A549 (cell line): ENCODE measurements at regions not wholly inside any gene's neighbourhood (a gene's known extent, or its start where the extent isn't known, plus 50 kb on each side); places are given as distances from the start of the nearest gene placed in this dataset.

Experiments used
- ATAC-seq, 2 experiments: fragments of 200-7000 bp in 1 of 2; fragments of >200 bp in 1 of 2; cut with Nextera tagmentation in 1 of 2; cut with Tn5 transposase in 1 of 2; 3 replicates each; pipeline versions ENCODE4 v1.8.0 to v1.9.1; 2018 to 2020; ENCODE audit warnings: mild to moderate bottlenecking in 1 of 2, moderate library complexity in 1 of 2
- CTCF ChIA-PET: fragments of 300-600 bp; sonication (Branson Sonifier 250); formaldehyde crosslinking; extraction: SDS; loops from one replicate; lab custom pipeline; 2021; ENCODE audit warnings: antibody characterized with exemption, inconsistent platforms; lab: Yijun Ruan, JAX
- POLR2A ChIA-PET: fragments of 350-600 bp; formaldehyde crosslinking; extraction: SDS; loops from one replicate; lab custom pipeline; 2021; ENCODE audit warnings: antibody characterized with exemption, inconsistent platforms; lab: Yijun Ruan, JAX
- DNase-seq, 2 experiments: peaks; one replicate each; pipeline versions ENCODE4 v3.0.0 to v3.0.0-alpha.2; 2011 to 2016; ENCODE audit warnings: low read depth in 1 of 2, low spot score in 1 of 2
- FAIRE-seq: peaks from 2 replicates; lab custom pipeline; 2011; peaks lifted over from hg19 to GRCh38; lab: Jason Lieb, UNC
- H3K27ac ChIP-seq, 2 experiments: fragments of >200 bp; sonication (Bioruptor Twin); formaldehyde crosslinking; 3 replicates each; pipeline ENCODE4 v1.5.1; 2016 to 2017
- H3K4me1 ChIP-seq: fragments of >200 bp; sonication (Bioruptor Twin); formaldehyde crosslinking; 3 replicates; pipeline ENCODE4 v1.6.1; 2016
- H3K4me2 ChIP-seq: fragments of >200 bp; sonication (Bioruptor Twin); formaldehyde crosslinking; 3 replicates; pipeline ENCODE4 v1.6.1; 2016
- H3K4me3 ChIP-seq: fragments of >200 bp; sonication (Bioruptor Twin); formaldehyde crosslinking; 3 replicates; pipeline ENCODE4 v1.5.1; 2016
- H3K9me3 ChIP-seq: fragments of >200 bp; sonication (Bioruptor Twin); formaldehyde crosslinking; 3 replicates; pipeline ENCODE4 v1.6.1; 2016
- BHLHE40 ChIP-seq: IDR thresholded peaks from 2 replicates; pipeline ENCODE4 v1.6.1; 2012; ENCODE audit warnings: low read depth, low read length, inconsistent platforms
- CEBPB ChIP-seq, 2 experiments: fragments of >200 bp in 1 of 2; sonication (Bioruptor Twin) in 1 of 2; formaldehyde crosslinking in 1 of 2; IDR thresholded peaks; 2 replicates each; pipeline ENCODE4 v1.6.1; 2012 to 2016
- E2F6 ChIP-seq: IDR thresholded peaks from 2 replicates; pipeline ENCODE4 v1.6.1; 2012; ENCODE audit warnings: low read depth, borderline replicate concordance
- EHF ChIP-seq: fragments of 250-450 bp; sonication (Bioruptor Pico); IDR thresholded peaks from 2 replicates; pipeline ENCODE4 v1.5.0; 2020; ENCODE audit warnings: mild to moderate bottlenecking
- EP300 ChIP-seq, 2 experiments: fragments of >200 bp; sonication (Bioruptor Twin); formaldehyde crosslinking; IDR thresholded peaks; 2 replicates in 1 of 2; 3 replicates in 1 of 2; pipeline ENCODE4 v1.6.1; 2016 to 2017
- FOSB ChIP-seq: fragments of 250-450 bp; sonication (Bioruptor Pico); IDR thresholded peaks from 2 replicates; pipeline ENCODE4 v1.5.0; 2020; ENCODE audit warnings: mild to moderate bottlenecking, moderate library complexity
- FOXS1 ChIP-seq: fragments of 250-450 bp; sonication (Bioruptor Pico); IDR thresholded peaks from 2 replicates; pipeline ENCODE4 v1.5.0; 2020; ENCODE audit warnings: mild to moderate bottlenecking, moderate library complexity
- HOXB13 ChIP-seq: fragments of 250-450 bp; sonication (Bioruptor Pico); IDR thresholded peaks from 2 replicates; pipeline ENCODE4 v1.5.0; 2020; ENCODE audit warnings: low read depth, mild to moderate bottlenecking, moderate library complexity
- JUN ChIP-seq, 2 experiments: fragments of >200 bp; sonication (Bioruptor Twin); formaldehyde crosslinking; IDR thresholded peaks; 2 replicates in 1 of 2; 3 replicates in 1 of 2; pipeline ENCODE4 v1.6.1; 2016 to 2017
- MAX ChIP-seq: IDR thresholded peaks from 2 replicates; pipeline ENCODE4 v1.6.1; 2012
- MYC ChIP-seq: IDR thresholded peaks from 2 replicates; pipeline ENCODE4 v1.6.1; 2012; ENCODE audit warnings: mild to moderate bottlenecking, inconsistent platforms, low read length, improper control_type of control experiment, borderline replicate concordance
- NPAS2 ChIP-seq: fragments of 250-450 bp; sonication (Bioruptor Pico); IDR thresholded peaks from 2 replicates; pipeline ENCODE4 v1.8.0; 2022; ENCODE audit warnings: mild to moderate bottlenecking, moderate library complexity, borderline replicate concordance
- NR3C1 ChIP-seq: fragments of >200 bp; sonication (Bioruptor Twin); formaldehyde crosslinking; IDR thresholded peaks from 3 replicates; pipeline ENCODE4 v1.6.1; 2017
- PHF8 ChIP-seq: fragments of 200-600 bp; sonication (generic); IDR thresholded peaks from 2 replicates; pipeline ENCODE4 v1.6.1; 2016; ENCODE audit warnings: low read depth, mild to moderate bottlenecking, antibody characterized with exemption, moderate library complexity, borderline replicate concordance
- POLR2A ChIP-seq: IDR thresholded peaks from 2 replicates; pipeline ENCODE4 v1.6.1; 2012; ENCODE audit warnings: mild to moderate bottlenecking, low read length
- POLR2AphosphoS2 ChIP-seq: conservative IDR thresholded peaks from 2 replicates; pipeline ENCODE4 v1.6.1; 2012; ENCODE audit warnings: low read length, improper control_type of control experiment, inconsistent platforms
- RCOR1 ChIP-seq: fragments of 150-350 bp; IDR thresholded peaks from 2 replicates; pipeline ENCODE4 v1.6.1; 2014; ENCODE audit warnings: antibody characterized with exemption, low read length, low read depth
- TP53 ChIP-seq: fragments of 250-450 bp; sonication (Bioruptor Pico); IDR thresholded peaks from 2 replicates; pipeline ENCODE4 v1.5.0; 2021; ENCODE audit warnings: mild to moderate bottlenecking, moderate library complexity
- ZFP36 ChIP-seq: fragments of 450-650 bp; IDR thresholded peaks from 2 replicates; pipeline ENCODE4 v1.6.1; 2014; ENCODE audit warnings: borderline replicate concordance; ENCODE audit not compliant: partially characterized antibody
- ZNF302 ChIP-seq: fragments of 250-450 bp; sonication (Bioruptor Pico); IDR thresholded peaks from 2 replicates; pipeline ENCODE4 v1.9.0; 2021; ENCODE audit warnings: inconsistent platforms, mild to moderate bottlenecking, moderate library complexity
- ZSCAN20 ChIP-seq: fragments of 250-450 bp; sonication (Bioruptor Pico); IDR thresholded peaks from 2 replicates; pipeline ENCODE4 v1.8.0; 2022; ENCODE audit warnings: mild to moderate bottlenecking, moderate library complexity
- WGBS: methylation state at CpG from one replicate; pipeline ENCODE4 v1.1.6; 2017; ENCODE audit errors: missing lambda C conversion rate; 5-methylcytosine and 5-hydroxymethylcytosine counted together
- TF ChIP-seq, protein P1 (sequence below): fragments of >200 bp; sonication (Bioruptor Twin); formaldehyde crosslinking; IDR thresholded peaks from 3 replicates; pipeline ENCODE4 v1.5.1; 2016
- TF ChIP-seq, protein P2 (sequence below): fragments of >200 bp; sonication (Bioruptor Twin); formaldehyde crosslinking; IDR thresholded peaks from 3 replicates; pipeline ENCODE4 v1.6.1; 2016

GRCh38 chr2:111642586-111643327, 241.2 kb downstream of the ANAPC1 start:
- no peak for ATAC-seq
- no peak for DNase-seq
- ChIA-PET POLR2A (no interaction called here), CTCF (interaction anchor here (1.8 kb wide), 1 partner anchor 10 kb away, joined by 4 read pairs; no protein-coding TSS in a partner anchor)
- Histone ChIP-seq H3K4me2 (no peak overlapping the region), H3K4me3 (no peak overlapping the region), H3K4me1 (no peaks in the 10 kb centered on the region), H3K9me3 (peaks cover 16% of the 10 kb centered on the region; the same call in 1 of the 3 replicates), H3K27ac (no peak overlapping the region)
- 89% methylated on average over 2 of the region's 2 CpGs for WGBS
- no peak for FAIRE-seq
- TF ChIP-seq MYC: no peak
- TF ChIP-seq PHF8: no peak
- TF ChIP-seq NR3C1: no peak
- no peak for TF ChIP-seq HOXB13 (CRISPR knock-in tag)
- TF ChIP-seq POLR2A: no peak
- TF ChIP-seq, protein P1, sequence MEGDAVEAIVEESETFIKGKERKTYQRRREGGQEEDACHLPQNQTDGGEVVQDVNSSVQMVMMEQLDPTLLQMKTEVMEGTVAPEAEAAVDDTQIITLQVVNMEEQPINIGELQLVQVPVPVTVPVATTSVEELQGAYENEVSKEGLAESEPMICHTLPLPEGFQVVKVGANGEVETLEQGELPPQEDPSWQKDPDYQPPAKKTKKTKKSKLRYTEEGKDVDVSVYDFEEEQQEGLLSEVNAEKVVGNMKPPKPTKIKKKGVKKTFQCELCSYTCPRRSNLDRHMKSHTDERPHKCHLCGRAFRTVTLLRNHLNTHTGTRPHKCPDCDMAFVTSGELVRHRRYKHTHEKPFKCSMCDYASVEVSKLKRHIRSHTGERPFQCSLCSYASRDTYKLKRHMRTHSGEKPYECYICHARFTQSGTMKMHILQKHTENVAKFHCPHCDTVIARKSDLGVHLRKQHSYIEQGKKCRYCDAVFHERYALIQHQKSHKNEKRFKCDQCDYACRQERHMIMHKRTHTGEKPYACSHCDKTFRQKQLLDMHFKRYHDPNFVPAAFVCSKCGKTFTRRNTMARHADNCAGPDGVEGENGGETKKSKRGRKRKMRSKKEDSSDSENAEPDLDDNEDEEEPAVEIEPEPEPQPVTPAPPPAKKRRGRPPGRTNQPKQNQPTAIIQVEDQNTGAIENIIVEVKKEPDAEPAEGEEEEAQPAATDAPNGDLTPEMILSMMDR: no peak
- no peak for TF ChIP-seq NPAS2 (CRISPR knock-in tag)
- no peak for TF ChIP-seq TP53 (CRISPR knock-in tag)
- TF ChIP-seq EHF: no peak
- TF ChIP-seq, protein P2, sequence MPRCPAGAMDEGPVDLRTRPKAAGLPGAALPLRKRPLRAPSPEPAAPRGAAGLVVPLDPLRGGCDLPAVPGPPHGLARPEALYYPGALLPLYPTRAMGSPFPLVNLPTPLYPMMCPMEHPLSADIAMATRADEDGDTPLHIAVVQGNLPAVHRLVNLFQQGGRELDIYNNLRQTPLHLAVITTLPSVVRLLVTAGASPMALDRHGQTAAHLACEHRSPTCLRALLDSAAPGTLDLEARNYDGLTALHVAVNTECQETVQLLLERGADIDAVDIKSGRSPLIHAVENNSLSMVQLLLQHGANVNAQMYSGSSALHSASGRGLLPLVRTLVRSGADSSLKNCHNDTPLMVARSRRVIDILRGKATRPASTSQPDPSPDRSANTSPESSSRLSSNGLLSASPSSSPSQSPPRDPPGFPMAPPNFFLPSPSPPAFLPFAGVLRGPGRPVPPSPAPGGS: no peak
- TF ChIP-seq ZSCAN20: no peak
- TF ChIP-seq ZNF302 (CRISPR knock-in tag): no peak
- TF ChIP-seq FOXS1: no peak
- no peak for TF ChIP-seq POLR2AphosphoS2
- TF ChIP-seq, all 56 proteins: peak for 0

DNA sequence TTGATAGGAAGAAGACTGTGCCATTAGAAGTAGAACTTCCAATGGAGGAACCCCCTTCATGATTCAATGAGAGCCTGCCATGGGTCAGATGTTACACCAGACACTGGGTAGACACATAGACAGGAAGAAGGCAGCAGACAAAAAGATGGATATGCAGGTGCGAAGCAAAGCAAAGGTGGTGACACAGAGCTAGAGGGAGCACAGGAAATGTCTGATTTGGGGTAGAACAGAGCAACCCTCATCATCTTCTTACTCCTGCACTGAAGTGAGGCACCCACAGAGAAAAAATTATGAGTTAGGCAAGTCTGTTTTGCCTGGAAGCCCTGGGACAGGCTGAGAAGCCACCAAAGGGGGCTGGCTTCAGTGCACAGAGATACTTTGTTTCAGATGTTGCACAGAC, 240.2 kb downstream of the ANAPC1 start:
- ChIA-PET POLR2A (no interaction called here), CTCF (interaction anchor here (1.8 kb wide), 1 partner anchor 11 kb away, joined by 4 read pairs; no protein-coding TSS in a partner anchor)
- no peak for FAIRE-seq
- WGBS: 86% methylated on average over 1 of the region's 1 CpG
- H3K4me1 ChIP-seq: no peaks in the 10 kb centered on the region
- DNase-seq: no peak
- H3K4me2 ChIP-seq: no peak overlapping the region
- TF ChIP-seq MAX (no peak), E2F6 (no peak), HOXB13 (CRISPR knock-in tag) (no peak), BHLHE40 (no peak), EP300 (IDR thresholded peaks at IDR 0.05) (no peak), FOSB (CRISPR knock-in tag) (no peak), JUN (IDR thresholded peaks at IDR 0.05) (no peak), CEBPB (IDR thresholded peaks at IDR 0.05) (no peak), RCOR1 (no peak), ZFP36 (no peak)
- TF ChIP-seq, protein P2: no peak
- no peak for ATAC-seq
- H3K4me3 ChIP-seq: no peak overlapping the region
- peaks cover 15% of the 10 kb centered on the region; the same call in 1 of the 3 replicates for H3K9me3 ChIP-seq
- H3K27ac ChIP-seq: no peak overlapping the region
